ENCODE measurements at regions not wholly inside any gene's neighbourhood (a gene's known extent, or its start where the extent isn't known, plus 50 kb on each side); places are given as distances from the start of the nearest gene placed in this dataset.

- Histone ChIP-seq H3K4me2 (no peak overlapping the region), H4K20me1 (no peaks in the 10 kb centered on the region), H3K36me3 (no peaks in the 10 kb centered on the region), H3K9ac (no peak overlapping the region), H3K4me3 (no peak overlapping the region), H3K9me3 (0 out of 2 replicates have a peak, but pooled peaks cover 5% of the 10 kb centered on the region), H3K27me3 (no peaks in the 10 kb centered on the region), H3K4me1 (no peaks in the 10 kb centered on the region), H3K27ac (no peak overlapping the region)
- no peak for TF ChIP-seq Cebpa-rat (IDR thresholded peaks at IDR 0.05)
Observed at GRCh38 chr18:27428716-27429475, 243.8 kb upstream of the CHST9 start.

DNA sequence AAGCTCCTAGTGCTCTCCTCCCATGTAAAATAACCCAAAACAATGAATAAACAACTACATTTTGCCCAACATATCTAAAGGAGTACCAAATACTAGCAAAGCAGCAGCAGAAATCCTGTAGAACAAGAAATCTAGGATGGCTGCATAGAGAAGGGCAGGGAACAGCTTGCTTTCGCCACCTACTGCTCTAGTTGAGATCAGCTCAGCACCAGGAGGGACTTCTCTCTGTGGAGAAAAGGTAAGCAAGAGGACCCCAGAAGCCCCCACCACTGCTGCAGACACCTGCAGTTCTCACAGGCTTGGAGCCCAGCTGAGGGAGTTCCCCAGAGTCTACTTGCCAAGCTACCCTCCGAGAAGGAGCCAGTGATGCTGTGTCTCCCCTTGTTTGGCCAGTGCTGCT is 243.0 kb upstream of the CHST9 start:
- no peaks in the 10 kb centered on the region for H3K27me3 ChIP-seq
- H3K4me1 ChIP-seq = no peaks in the 10 kb centered on the region
- no peak overlapping the region for H3K9ac ChIP-seq
- H3K36me3 ChIP-seq = no peaks in the 10 kb centered on the region
- no peak overlapping the region for H3K27ac ChIP-seq
- no peaks in the 10 kb centered on the region for H4K20me1 ChIP-seq
- H3K9me3 ChIP-seq = 0 out of 2 replicates have a peak, but pooled peaks cover 5% of the 10 kb centered on the region
- no peak overlapping the region for H3K4me2 ChIP-seq
- no peak overlapping the region for H3K4me3 ChIP-seq
- TF ChIP-seq Cebpa-rat (IDR thresholded peaks at IDR 0.05) = no peak

DNA sequence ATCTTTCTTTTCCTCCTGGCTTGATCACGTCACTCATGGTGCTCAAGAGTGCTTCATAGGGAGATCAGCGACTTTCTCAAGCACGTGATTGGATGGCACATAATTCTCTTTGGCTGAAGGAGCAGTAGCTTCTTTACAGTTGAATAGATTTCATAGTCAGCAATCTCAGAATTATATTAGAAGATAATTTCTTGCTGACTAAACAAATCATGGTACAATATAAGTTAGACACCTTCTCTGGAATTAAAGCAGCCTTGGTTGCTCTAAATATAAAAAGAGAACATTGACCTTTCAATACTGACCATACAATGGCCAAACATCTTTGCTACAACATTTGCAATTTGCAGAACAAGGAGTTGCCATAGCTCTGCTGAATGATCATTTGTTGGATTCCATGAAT is 238.5 kb upstream of the CHST9 start:
- Histone ChIP-seq H3K4me3 (no peak overlapping the region), H3K27me3 (no peaks in the 10 kb centered on the region), H4K20me1 (no peaks in the 10 kb centered on the region), H3K4me2 (no peak overlapping the region), H3K27ac (no peak overlapping the region), H3K9ac (no peak overlapping the region), H3K9me3 (no peaks in the 10 kb centered on the region), H3K4me1 (no peaks in the 10 kb centered on the region), H3K36me3 (no peaks in the 10 kb centered on the region)
- TF ChIP-seq Cebpa-rat (IDR thresholded peaks at IDR 0.05) = no peak

- Histone ChIP-seq H3K36me3 (no peaks in the 10 kb centered on the region), H3K4me3 (no peak overlapping the region), H3K9ac (no peak overlapping the region), H3K27ac (no peak overlapping the region), H3K27me3 (no peaks in the 10 kb centered on the region), H3K4me1 (no peaks in the 10 kb centered on the region), H3K9me3 (no peaks in the 10 kb centered on the region), H3K4me2 (no peak overlapping the region), H4K20me1 (no peaks in the 10 kb centered on the region)
- no peak for TF ChIP-seq Cebpa-rat (IDR thresholded peaks at IDR 0.05)
Observed at GRCh38 chr18:27419646-27420045, 234.5 kb upstream of the CHST9 start.

DNA sequence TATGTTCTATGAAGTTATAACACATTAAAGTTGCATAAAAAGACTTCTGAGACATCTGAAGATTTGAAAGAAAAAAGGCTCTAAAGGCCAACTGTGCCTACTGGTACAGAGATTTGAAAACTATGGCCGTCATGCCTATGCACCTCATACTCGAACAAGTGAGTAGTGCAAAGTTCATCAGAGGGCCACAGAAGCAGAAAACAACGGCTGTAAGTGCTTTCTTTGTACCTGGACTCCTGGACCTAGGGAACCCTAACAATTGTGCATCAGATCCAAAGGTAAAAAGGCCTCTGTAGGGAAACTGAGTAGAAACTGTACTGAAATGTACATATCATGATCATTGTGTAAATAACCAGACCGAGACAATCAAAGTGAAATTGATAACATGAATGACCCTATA is 230.4 kb upstream of the CHST9 start:
- Histone ChIP-seq H3K36me3 (no peaks in the 10 kb centered on the region), H4K20me1 (no peaks in the 10 kb centered on the region), H3K27me3 (no peaks in the 10 kb centered on the region), H3K27ac (no peak overlapping the region), H3K4me2 (no peak overlapping the region), H3K4me1 (no peaks in the 10 kb centered on the region), H3K9ac (no peak overlapping the region), H3K4me3 (no peak overlapping the region), H3K9me3 (no peaks in the 10 kb centered on the region)
- TF ChIP-seq Cebpa-rat (IDR thresholded peaks at IDR 0.05) = no peak

DNA sequence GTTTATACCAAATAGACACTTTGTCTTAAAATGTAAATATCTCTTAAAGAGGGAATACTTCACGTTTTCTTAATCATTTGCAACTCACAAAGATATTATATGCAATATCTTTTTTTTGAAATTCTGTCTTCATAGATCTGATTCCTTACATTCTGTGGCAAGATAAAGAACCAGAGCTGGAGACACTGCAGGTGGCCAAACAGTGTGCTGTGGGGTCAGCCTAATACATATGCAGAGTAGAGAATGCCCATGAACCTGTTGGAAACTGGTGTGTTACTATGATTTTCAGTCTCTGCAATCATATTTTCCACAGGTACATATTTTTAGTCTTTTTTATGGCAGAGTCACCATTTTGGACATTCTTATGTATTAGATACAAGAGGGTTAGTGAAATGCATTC is 229.6 kb upstream of the CHST9 start:
- H3K27me3 ChIP-seq = no peaks in the 10 kb centered on the region
- H3K27ac ChIP-seq = no peak overlapping the region
- no peaks in the 10 kb centered on the region for H3K9me3 ChIP-seq
- TF ChIP-seq Cebpa-rat (IDR thresholded peaks at IDR 0.05) = no peak
- H4K20me1 ChIP-seq = no peaks in the 10 kb centered on the region
- H3K4me1 ChIP-seq = no peaks in the 10 kb centered on the region
- no peaks in the 10 kb centered on the region for H3K36me3 ChIP-seq
- no peak overlapping the region for H3K4me3 ChIP-seq
- no peak overlapping the region for H3K4me2 ChIP-seq
- H3K9ac ChIP-seq = no peak overlapping the region

DNA sequence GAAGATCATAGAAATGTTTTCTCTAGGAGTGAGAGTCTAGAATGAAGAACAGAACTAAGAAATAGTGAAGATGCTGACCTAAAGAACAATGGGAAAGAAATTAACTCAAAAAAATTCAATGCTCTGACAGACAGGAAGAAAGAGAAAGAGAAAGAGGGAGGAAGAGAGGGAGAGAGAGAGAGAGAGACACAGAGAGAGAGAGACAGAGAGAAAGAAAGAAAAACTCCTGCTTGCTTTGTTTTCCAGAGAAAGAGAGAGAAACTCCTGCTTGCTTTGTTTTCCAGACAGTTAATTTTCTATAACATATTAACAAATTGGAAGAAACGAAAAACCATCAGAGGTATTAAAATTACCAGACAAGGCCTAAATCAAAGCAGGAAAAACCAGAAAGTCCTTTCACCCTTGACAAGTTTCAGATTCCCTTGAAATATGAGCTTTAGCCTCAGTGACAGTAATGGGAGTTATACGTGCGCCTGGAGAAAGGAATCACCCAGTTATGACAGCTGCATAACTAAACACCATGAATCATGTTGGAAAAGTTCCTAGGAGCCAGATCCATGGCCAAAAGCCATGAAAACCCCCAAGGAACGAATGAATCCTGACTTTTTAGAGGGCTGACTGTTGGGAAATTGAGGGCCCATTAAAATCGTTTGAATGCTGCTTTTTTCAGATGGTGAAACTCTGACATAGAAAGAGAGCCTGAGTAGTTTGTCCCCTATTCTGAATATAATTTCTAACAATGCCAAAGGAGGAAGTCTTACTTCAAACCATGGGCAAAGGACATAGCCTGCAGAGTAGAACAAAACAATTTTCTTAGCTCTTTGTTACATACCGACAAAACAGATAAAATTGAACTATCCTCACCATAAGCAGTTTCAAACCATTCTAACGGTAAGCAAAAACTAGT is 228.6 kb upstream of the CHST9 start:
- Histone ChIP-seq H3K4me1 (no peaks in the 10 kb centered on the region), H3K36me3 (no peaks in the 10 kb centered on the region), H3K4me2 (no peak overlapping the region), H3K9ac (no peak overlapping the region), H3K27me3 (no peaks in the 10 kb centered on the region), H3K9me3 (no peaks in the 10 kb centered on the region), H3K4me3 (no peak overlapping the region), H4K20me1 (no peaks in the 10 kb centered on the region), H3K27ac (no peak overlapping the region)
- TF ChIP-seq Cebpa-rat (IDR thresholded peaks at IDR 0.05) = no peak

DNA sequence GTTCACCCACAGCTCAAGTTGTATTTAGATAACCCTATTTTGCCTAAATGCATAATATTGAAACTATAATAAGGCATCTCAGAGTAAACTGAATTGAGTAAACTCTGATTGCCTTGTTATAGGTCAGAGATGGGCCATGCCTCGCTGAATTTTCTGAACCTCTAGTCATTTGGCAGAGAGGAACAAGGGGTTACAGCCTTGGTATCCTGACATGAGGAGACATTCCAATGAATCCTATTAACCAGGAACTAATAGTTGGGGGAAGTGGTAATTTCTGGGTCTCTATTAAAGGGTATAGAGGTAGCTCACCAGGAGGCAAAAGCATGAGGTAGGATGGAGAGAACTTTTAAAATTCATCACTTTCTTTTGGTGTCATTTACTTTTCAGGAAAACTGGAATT is 227.4 kb upstream of the CHST9 start:
- Histone ChIP-seq H3K36me3 (no peaks in the 10 kb centered on the region), H3K9me3 (no peaks in the 10 kb centered on the region), H3K4me2 (no peak overlapping the region), H3K27me3 (no peaks in the 10 kb centered on the region), H3K27ac (no peak overlapping the region), H3K4me1 (no peaks in the 10 kb centered on the region), H3K4me3 (no peak overlapping the region), H3K9ac (no peak overlapping the region), H4K20me1 (no peaks in the 10 kb centered on the region)
- no peak for TF ChIP-seq Cebpa-rat (IDR thresholded peaks at IDR 0.05)

- no peak for TF ChIP-seq Cebpa-rat (IDR thresholded peaks at IDR 0.05)
- no peak overlapping the region for H3K4me3 ChIP-seq
Observed at GRCh38 chr18:27411911-27412310, 226.8 kb upstream of the CHST9 start.

DNA sequence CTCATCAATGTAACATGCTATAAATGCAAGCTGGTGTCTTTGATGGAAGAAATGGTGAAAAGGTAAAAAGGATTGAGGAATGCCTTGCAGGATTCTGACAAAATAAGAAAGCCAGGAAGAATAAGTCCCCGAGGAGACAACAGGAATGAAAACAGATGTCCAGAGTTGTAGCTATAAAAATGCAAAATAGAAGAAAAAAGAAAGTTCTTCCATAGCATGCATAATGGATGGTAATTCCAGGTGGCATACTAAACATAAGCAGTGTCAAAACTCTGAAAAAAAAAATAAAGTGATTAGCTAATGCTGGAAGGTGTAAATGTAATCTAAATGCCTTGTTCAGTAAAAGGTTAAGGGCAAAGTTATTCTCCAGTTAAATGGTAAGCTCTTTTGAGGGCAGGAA is 225.9 kb upstream of the CHST9 start:
- no peaks in the 10 kb centered on the region for H3K4me1 ChIP-seq
- no peak overlapping the region for H3K27ac ChIP-seq
- H3K9ac ChIP-seq = no peak overlapping the region
- H3K4me2 ChIP-seq = no peak overlapping the region
- TF ChIP-seq Cebpa-rat (IDR thresholded peaks at IDR 0.05) = no peak
- no peaks in the 10 kb centered on the region for H3K36me3 ChIP-seq
- no peaks in the 10 kb centered on the region for H3K9me3 ChIP-seq
- H3K4me3 ChIP-seq = no peak overlapping the region
- H3K27me3 ChIP-seq = no peaks in the 10 kb centered on the region
- no peaks in the 10 kb centered on the region for H4K20me1 ChIP-seq

More at GRCh38 chr18:27411911-27412310, 226.8 kb upstream of the CHST9 start:
- Histone ChIP-seq H3K4me2 (no peak overlapping the region), H3K36me3 (no peaks in the 10 kb centered on the region), H3K27ac (no peak overlapping the region), H3K9me3 (no peaks in the 10 kb centered on the region), H3K9ac (no peak overlapping the region), H3K4me1 (no peaks in the 10 kb centered on the region), H4K20me1 (no peaks in the 10 kb centered on the region), H3K27me3 (no peaks in the 10 kb centered on the region)

All from BLaER1 (cell line).